ENCODE measurements at regions not wholly inside any gene's neighbourhood (a gene's known extent, or its start where the extent isn't known, plus 50 kb on each side); places are given as distances from the start of the nearest gene placed in this dataset.

GRCh38 chr6:166245148-166245547, 63.0 kb downstream of the PRR18 start:
- H3K27ac ChIP-seq: no peak overlapping the region
- H3K27me3 ChIP-seq: no peaks in the 10 kb centered on the region

GRCh38 chr6:166244353-166245045, 63.7 kb downstream of the PRR18 start:
- TF ChIP-seq, protein P1, sequence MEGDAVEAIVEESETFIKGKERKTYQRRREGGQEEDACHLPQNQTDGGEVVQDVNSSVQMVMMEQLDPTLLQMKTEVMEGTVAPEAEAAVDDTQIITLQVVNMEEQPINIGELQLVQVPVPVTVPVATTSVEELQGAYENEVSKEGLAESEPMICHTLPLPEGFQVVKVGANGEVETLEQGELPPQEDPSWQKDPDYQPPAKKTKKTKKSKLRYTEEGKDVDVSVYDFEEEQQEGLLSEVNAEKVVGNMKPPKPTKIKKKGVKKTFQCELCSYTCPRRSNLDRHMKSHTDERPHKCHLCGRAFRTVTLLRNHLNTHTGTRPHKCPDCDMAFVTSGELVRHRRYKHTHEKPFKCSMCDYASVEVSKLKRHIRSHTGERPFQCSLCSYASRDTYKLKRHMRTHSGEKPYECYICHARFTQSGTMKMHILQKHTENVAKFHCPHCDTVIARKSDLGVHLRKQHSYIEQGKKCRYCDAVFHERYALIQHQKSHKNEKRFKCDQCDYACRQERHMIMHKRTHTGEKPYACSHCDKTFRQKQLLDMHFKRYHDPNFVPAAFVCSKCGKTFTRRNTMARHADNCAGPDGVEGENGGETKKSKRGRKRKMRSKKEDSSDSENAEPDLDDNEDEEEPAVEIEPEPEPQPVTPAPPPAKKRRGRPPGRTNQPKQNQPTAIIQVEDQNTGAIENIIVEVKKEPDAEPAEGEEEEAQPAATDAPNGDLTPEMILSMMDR (IDR thresholded peaks at IDR 0.05): no peak
- DNase-seq (ENCODE audit: low spot score): no peak
- Histone ChIP-seq H3K9me3 (no peaks in the 10 kb centered on the region), H3K27ac (no peak overlapping the region), H3K36me3 (no peaks in the 10 kb centered on the region), H3K4me3 (no peak overlapping the region), H3K4me1 (no peaks in the 10 kb centered on the region), H3K27me3 (no peaks in the 10 kb centered on the region)

More at GRCh38 chr6:166245148-166245547, 63.0 kb downstream of the PRR18 start:
- Histone ChIP-seq H3K4me1 (no peaks in the 10 kb centered on the region), H3K9me3 (no peaks in the 10 kb centered on the region), H3K36me3 (no peaks in the 10 kb centered on the region), H3K4me3 (no peak overlapping the region)
- TF ChIP-seq, protein P1 (IDR thresholded peaks at IDR 0.05): no peak
- no peak for DNase-seq (ENCODE audit: low spot score)

DNA sequence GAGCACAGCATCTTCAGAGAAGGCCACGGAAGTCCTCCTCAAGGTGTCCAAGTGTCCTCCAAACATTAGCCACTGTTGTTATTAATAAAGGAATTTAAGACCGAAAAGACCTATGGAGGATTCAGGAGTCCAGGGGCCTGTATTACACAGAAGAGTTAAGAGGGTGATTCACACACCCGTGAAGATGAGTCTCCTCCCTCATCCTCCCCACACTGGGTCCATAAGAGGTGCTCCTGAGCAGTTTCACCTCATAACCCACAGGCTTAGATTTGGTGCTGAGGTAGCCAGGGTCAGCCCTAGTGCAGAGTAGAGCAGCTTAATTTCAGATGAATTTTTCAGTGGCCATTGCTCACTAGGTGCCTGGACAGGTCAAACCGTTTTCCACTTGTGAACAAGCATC, 65.3 kb downstream of the PRR18 start:
- DNase-seq (ENCODE audit: low spot score): no peak
- H3K4me3 ChIP-seq: no peak overlapping the region
- TF ChIP-seq, protein P1 (IDR thresholded peaks at IDR 0.05): no peak
- H3K27me3 ChIP-seq: no peaks in the 10 kb centered on the region
- no peaks in the 10 kb centered on the region for H3K9me3 ChIP-seq
- no peaks in the 10 kb centered on the region for H3K36me3 ChIP-seq
- H3K4me1 ChIP-seq: no peaks in the 10 kb centered on the region
- H3K27ac ChIP-seq: no peak overlapping the region

DNA sequence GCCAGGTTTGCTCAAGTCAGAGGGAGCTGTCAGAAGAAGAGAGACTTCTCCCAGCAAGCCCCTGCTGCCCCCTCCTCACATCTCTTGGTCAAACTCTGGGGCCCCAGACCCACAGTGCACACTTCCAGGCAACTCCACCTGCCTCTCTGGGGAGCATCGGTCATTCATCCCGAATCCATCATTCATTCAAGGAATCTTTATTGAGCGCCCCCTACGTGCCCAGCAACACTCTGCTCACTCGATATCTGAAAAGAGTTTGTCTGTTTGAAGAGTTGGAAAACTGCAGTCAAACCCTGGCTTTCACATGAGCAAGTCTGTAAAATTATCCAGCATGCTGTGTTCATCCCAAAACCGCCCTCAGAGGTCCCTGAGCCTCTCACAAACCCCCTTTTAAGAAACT, 66.2 kb downstream of the PRR18 start:
- Histone ChIP-seq H3K9me3 (no peaks in the 10 kb centered on the region), H3K27ac (no peak overlapping the region), H3K4me3 (no peak overlapping the region), H3K36me3 (no peaks in the 10 kb centered on the region), H3K4me1 (no peaks in the 10 kb centered on the region), H3K27me3 (no peaks in the 10 kb centered on the region)
- DNase-seq (ENCODE audit: low spot score): no peak
- TF ChIP-seq, protein P1 (IDR thresholded peaks at IDR 0.05): no peak

GRCh38 chr6:166240889-166241288, 67.3 kb downstream of the PRR18 start:
- H3K9me3 ChIP-seq: no peaks in the 10 kb centered on the region
- TF ChIP-seq, protein P1 (IDR thresholded peaks at IDR 0.05): no peak
- no peak for DNase-seq (ENCODE audit: low spot score)
- no peak overlapping the region for H3K4me3 ChIP-seq
- no peak overlapping the region for H3K27ac ChIP-seq
- no peaks in the 10 kb centered on the region for H3K36me3 ChIP-seq
- H3K27me3 ChIP-seq: no peaks in the 10 kb centered on the region
- H3K4me1 ChIP-seq: no peaks in the 10 kb centered on the region

DNA sequence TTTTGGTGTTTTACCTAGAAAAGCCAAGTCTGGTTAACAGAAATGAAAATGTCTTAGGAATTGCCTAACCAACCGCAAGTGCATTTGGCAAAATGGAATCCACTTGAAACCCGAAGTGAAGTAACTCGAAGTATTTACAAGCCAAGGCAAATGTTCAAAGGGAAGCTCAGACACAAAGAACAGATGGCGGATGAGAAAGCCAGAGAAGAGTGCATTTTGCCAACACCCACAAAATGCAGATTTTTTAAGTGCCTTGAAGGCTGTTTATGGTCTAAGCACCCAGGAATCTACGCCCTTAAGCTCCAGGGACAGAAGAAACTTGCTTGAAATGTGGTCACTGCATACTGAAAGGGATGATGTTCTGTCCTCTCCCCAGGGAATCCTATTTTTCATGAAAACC, 70.0 kb upstream of the TBXT start:
- no peaks in the 10 kb centered on the region for H3K4me1 ChIP-seq
- no peaks in the 10 kb centered on the region for H3K36me3 ChIP-seq
- no peak overlapping the region for H3K4me3 ChIP-seq
- no peaks in the 10 kb centered on the region for H3K27me3 ChIP-seq
- H3K27ac ChIP-seq: no peak overlapping the region
- no peaks in the 10 kb centered on the region for H3K9me3 ChIP-seq
- no peak for DNase-seq (ENCODE audit: low spot score)
- TF ChIP-seq, protein P1 (IDR thresholded peaks at IDR 0.05): no peak

All from right atrium auricular region (tissue), 2 donors.